Muscle layer of colon (tissue), 2 donors: ENCODE measurements at regions not wholly inside any gene's neighbourhood (a gene's known extent, or its start where the extent isn't known, plus 50 kb on each side); places are given as distances from the start of the nearest gene placed in this dataset.

Experiments used
- H3K27ac ChIP-seq: one replicate; pipeline ENCODE4 v1.7.0; 2013; ENCODE audit warnings: low read depth, mild to moderate bottlenecking, low read length, moderate library complexity
- H3K27me3 ChIP-seq, 2 donors: one replicate each; pipeline ENCODE4 v1.7.0; 2013; ENCODE audit warnings: low read length in 2 of 2, mild to moderate bottlenecking in 2 of 2; ENCODE audit not compliant: insufficient read depth in 2 of 2, control insufficient read depth in 1 of 2
- H3K36me3 ChIP-seq: one replicate; pipeline ENCODE4 v1.7.0; 2013; ENCODE audit warnings: mild to moderate bottlenecking, low read length; ENCODE audit not compliant: insufficient read depth
- H3K4me1 ChIP-seq: one replicate; pipeline ENCODE4 v1.7.0; 2013; ENCODE audit warnings: mild to moderate bottlenecking, low read length; ENCODE audit not compliant: insufficient read depth
- H3K4me3 ChIP-seq, 2 donors: one replicate each; pipeline ENCODE4 v1.7.0; 2013; ENCODE audit warnings: low read length in 2 of 2, low read depth in 1 of 2, mild to moderate bottlenecking in 1 of 2, moderate library complexity in 1 of 2
- H3K9ac ChIP-seq: one replicate; pipeline ENCODE4 v1.7.0; 2013; ENCODE audit warnings: low read length
- H3K9me3 ChIP-seq: one replicate; pipeline ENCODE4 v1.7.0; 2013; ENCODE audit warnings: mild to moderate bottlenecking, low read length
- donor health status: abdominal sarcoma.
- donor health status: Adenocarcinoma of cecum.

- Histone ChIP-seq H3K27ac (no peak overlapping the region), H3K27me3 (no peaks in the 10 kb centered on the region), H3K9me3 (no peaks in the 10 kb centered on the region)
Observed at GRCh38 chr5:124160265-124160664, 586.2 kb downstream of the ZNF608 start.

GRCh38 chr5:124157320-124157719 lies 589.1 kb downstream of the ZNF608 start:
- Histone ChIP-seq H3K36me3 (no peaks in the 10 kb centered on the region), H3K9me3 (no peaks in the 10 kb centered on the region), H3K4me1 (peaks cover 8% of the 10 kb centered on the region), H3K4me3 (no peak overlapping the region), H3K27me3 (no peaks in the 10 kb centered on the region), H3K27ac (no peak overlapping the region), H3K9ac (no peak overlapping the region)

More at GRCh38 chr5:124160265-124160664, 586.2 kb downstream of the ZNF608 start:
- Histone ChIP-seq H3K4me3 (no peak overlapping the region), H3K9ac (no peak overlapping the region), H3K4me1 (peaks cover 8% of the 10 kb centered on the region), H3K36me3 (no peaks in the 10 kb centered on the region)

- Histone ChIP-seq H3K4me1 (peaks cover 8% of the 10 kb centered on the region), H3K27me3 (no peaks in the 10 kb centered on the region), H3K27ac (peak overlapping the region; percentile 30), H3K9me3 (no peaks in the 10 kb centered on the region), H3K4me3 (no peak overlapping the region), H3K9ac (no peak overlapping the region), H3K36me3 (no peaks in the 10 kb centered on the region)
Observed at GRCh38 chr5:124156415-124156996, 589.9 kb downstream of the ZNF608 start.

GRCh38 chr5:124154714-124155113 lies 591.7 kb downstream of the ZNF608 start:
- no peaks in the 10 kb centered on the region for H3K9me3 ChIP-seq

GRCh38 chr5:124153588-124153987 lies 592.9 kb downstream of the ZNF608 start:
- peaks cover 8% of the 10 kb centered on the region for H3K4me1 ChIP-seq
- H3K36me3 ChIP-seq = no peaks in the 10 kb centered on the region
- H3K4me3 ChIP-seq = no peak overlapping the region
- H3K27ac ChIP-seq = no peak overlapping the region
- H3K27me3 ChIP-seq = no peaks in the 10 kb centered on the region
- H3K9ac ChIP-seq = no peak overlapping the region
- no peaks in the 10 kb centered on the region for H3K9me3 ChIP-seq

More at GRCh38 chr5:124154714-124155113, 591.7 kb downstream of the ZNF608 start:
- no peak overlapping the region for H3K9ac ChIP-seq
- no peak overlapping the region for H3K4me3 ChIP-seq
- no peak overlapping the region for H3K27ac ChIP-seq
- no peaks in the 10 kb centered on the region for H3K36me3 ChIP-seq
- H3K27me3 ChIP-seq = no peaks in the 10 kb centered on the region
- H3K4me1 ChIP-seq = peaks cover 8% of the 10 kb centered on the region

GRCh38 chr5:124148574-124148973 lies 597.9 kb downstream of the ZNF608 start:
- no peak overlapping the region for H3K27ac ChIP-seq
- no peaks in the 10 kb centered on the region for H3K36me3 ChIP-seq
- no peak overlapping the region for H3K4me3 ChIP-seq
- H3K9ac ChIP-seq = no peak overlapping the region
- no peaks in the 10 kb centered on the region for H3K27me3 ChIP-seq
- H3K9me3 ChIP-seq = no peaks in the 10 kb centered on the region
- H3K4me1 ChIP-seq = no peaks in the 10 kb centered on the region

GRCh38 chr5:124140060-124140459 lies 606.4 kb downstream of the ZNF608 start:
- Histone ChIP-seq H3K4me1 (no peaks in the 10 kb centered on the region), H3K27ac (no peak overlapping the region), H3K9me3 (no peaks in the 10 kb centered on the region), H3K36me3 (no peaks in the 10 kb centered on the region), H3K4me3 (no peak overlapping the region), H3K9ac (no peak overlapping the region), H3K27me3 (no peaks in the 10 kb centered on the region)

- no peak overlapping the region for H3K4me3 ChIP-seq
- H3K27ac ChIP-seq = no peak overlapping the region
- H3K27me3 ChIP-seq = no peaks in the 10 kb centered on the region
- no peaks in the 10 kb centered on the region for H3K36me3 ChIP-seq
- no peaks in the 10 kb centered on the region for H3K4me1 ChIP-seq
- no peak overlapping the region for H3K9ac ChIP-seq
- no peaks in the 10 kb centered on the region for H3K9me3 ChIP-seq
Observed at GRCh38 chr5:124139477-124139876, 607.0 kb downstream of the ZNF608 start.

- Histone ChIP-seq H3K9ac (no peak overlapping the region), H3K9me3 (no peaks in the 10 kb centered on the region), H3K27me3 (no peaks in the 10 kb centered on the region), H3K27ac (no peak overlapping the region), H3K4me1 (no peaks in the 10 kb centered on the region), H3K36me3 (no peaks in the 10 kb centered on the region), H3K4me3 (no peak overlapping the region)
Observed at GRCh38 chr5:124136609-124137008, 609.8 kb downstream of the ZNF608 start.

- Histone ChIP-seq H3K9me3 (no peaks in the 10 kb centered on the region), H3K9ac (no peak overlapping the region), H3K27ac (no peak overlapping the region), H3K36me3 (no peaks in the 10 kb centered on the region), H3K27me3 (no peaks in the 10 kb centered on the region), H3K4me1 (no peaks in the 10 kb centered on the region), H3K4me3 (no peak overlapping the region)
Observed at GRCh38 chr5:124134941-124135340, 611.5 kb downstream of the ZNF608 start.

GRCh38 chr5:124133406-124133805 lies 613.0 kb downstream of the ZNF608 start:
- H3K4me1 ChIP-seq = no peaks in the 10 kb centered on the region
- no peaks in the 10 kb centered on the region for H3K9me3 ChIP-seq
- H3K36me3 ChIP-seq = no peaks in the 10 kb centered on the region
- no peak overlapping the region for H3K4me3 ChIP-seq
- no peak overlapping the region for H3K9ac ChIP-seq
- no peaks in the 10 kb centered on the region for H3K27me3 ChIP-seq
- H3K27ac ChIP-seq = no peak overlapping the region

- Histone ChIP-seq H3K4me3 (no peak overlapping the region), H3K36me3 (no peaks in the 10 kb centered on the region), H3K27ac (no peak overlapping the region), H3K9ac (no peak overlapping the region), H3K27me3 (no peaks in the 10 kb centered on the region), H3K4me1 (no peaks in the 10 kb centered on the region), H3K9me3 (no peaks in the 10 kb centered on the region)
Observed at GRCh38 chr5:124132843-124133242, 613.6 kb downstream of the ZNF608 start.
